ENCODE measurements at regions not wholly inside any gene's neighbourhood (a gene's known extent, or its start where the extent isn't known, plus 50 kb on each side); places are given as distances from the start of the nearest gene placed in this dataset.

- TF ChIP-seq EZH2 (IDR thresholded peaks at IDR 0.05; ENCODE audit: borderline replicate concordance) = no peak
- TF ChIP-seq, protein P1, sequence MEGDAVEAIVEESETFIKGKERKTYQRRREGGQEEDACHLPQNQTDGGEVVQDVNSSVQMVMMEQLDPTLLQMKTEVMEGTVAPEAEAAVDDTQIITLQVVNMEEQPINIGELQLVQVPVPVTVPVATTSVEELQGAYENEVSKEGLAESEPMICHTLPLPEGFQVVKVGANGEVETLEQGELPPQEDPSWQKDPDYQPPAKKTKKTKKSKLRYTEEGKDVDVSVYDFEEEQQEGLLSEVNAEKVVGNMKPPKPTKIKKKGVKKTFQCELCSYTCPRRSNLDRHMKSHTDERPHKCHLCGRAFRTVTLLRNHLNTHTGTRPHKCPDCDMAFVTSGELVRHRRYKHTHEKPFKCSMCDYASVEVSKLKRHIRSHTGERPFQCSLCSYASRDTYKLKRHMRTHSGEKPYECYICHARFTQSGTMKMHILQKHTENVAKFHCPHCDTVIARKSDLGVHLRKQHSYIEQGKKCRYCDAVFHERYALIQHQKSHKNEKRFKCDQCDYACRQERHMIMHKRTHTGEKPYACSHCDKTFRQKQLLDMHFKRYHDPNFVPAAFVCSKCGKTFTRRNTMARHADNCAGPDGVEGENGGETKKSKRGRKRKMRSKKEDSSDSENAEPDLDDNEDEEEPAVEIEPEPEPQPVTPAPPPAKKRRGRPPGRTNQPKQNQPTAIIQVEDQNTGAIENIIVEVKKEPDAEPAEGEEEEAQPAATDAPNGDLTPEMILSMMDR (IDR thresholded peaks at IDR 0.05; ENCODE audit: poor library complexity) = no peak
These were observed 104.7 kb upstream of the COPS8 start for GRCh38 chr2:236980961-236981360.
